ENCODE measurements at regions not wholly inside any gene's neighbourhood (a gene's known extent, or its start where the extent isn't known, plus 50 kb on each side); places are given as distances from the start of the nearest gene placed in this dataset.

DNA sequence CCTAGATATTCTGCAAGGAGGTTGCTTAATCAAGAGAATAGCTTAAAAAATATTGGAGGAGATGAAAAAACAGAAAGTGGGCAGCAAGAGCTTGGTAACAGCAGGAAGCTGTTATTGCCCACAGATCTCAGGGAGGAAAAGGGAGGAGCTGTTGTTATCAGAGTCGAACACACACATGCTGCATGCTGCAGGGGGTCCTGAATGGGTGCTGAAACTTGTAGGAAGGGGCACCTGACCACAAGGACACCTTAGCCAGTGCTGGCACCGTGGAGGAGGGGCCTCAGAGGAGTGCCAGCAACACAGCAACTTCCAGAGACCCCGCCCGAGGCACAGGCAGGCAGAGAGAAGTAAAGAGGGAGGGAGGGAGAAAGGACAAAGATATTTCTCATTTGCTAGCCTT is 332.9 kb downstream of the SOCS6 start:
- TF ChIP-seq, protein P1, sequence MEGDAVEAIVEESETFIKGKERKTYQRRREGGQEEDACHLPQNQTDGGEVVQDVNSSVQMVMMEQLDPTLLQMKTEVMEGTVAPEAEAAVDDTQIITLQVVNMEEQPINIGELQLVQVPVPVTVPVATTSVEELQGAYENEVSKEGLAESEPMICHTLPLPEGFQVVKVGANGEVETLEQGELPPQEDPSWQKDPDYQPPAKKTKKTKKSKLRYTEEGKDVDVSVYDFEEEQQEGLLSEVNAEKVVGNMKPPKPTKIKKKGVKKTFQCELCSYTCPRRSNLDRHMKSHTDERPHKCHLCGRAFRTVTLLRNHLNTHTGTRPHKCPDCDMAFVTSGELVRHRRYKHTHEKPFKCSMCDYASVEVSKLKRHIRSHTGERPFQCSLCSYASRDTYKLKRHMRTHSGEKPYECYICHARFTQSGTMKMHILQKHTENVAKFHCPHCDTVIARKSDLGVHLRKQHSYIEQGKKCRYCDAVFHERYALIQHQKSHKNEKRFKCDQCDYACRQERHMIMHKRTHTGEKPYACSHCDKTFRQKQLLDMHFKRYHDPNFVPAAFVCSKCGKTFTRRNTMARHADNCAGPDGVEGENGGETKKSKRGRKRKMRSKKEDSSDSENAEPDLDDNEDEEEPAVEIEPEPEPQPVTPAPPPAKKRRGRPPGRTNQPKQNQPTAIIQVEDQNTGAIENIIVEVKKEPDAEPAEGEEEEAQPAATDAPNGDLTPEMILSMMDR (IDR thresholded peaks at IDR 0.05) = no peak
- TF ChIP-seq POLR2A (IDR thresholded peaks at IDR 0.05) (no peak), EP300 (IDR thresholded peaks at IDR 0.05) (no peak)

Measured in suprapubic skin (tissue), 3 donors.